ENCODE measurements at regions not wholly inside any gene's neighbourhood (a gene's known extent, or its start where the extent isn't known, plus 50 kb on each side); places are given as distances from the start of the nearest gene placed in this dataset.

DNA sequence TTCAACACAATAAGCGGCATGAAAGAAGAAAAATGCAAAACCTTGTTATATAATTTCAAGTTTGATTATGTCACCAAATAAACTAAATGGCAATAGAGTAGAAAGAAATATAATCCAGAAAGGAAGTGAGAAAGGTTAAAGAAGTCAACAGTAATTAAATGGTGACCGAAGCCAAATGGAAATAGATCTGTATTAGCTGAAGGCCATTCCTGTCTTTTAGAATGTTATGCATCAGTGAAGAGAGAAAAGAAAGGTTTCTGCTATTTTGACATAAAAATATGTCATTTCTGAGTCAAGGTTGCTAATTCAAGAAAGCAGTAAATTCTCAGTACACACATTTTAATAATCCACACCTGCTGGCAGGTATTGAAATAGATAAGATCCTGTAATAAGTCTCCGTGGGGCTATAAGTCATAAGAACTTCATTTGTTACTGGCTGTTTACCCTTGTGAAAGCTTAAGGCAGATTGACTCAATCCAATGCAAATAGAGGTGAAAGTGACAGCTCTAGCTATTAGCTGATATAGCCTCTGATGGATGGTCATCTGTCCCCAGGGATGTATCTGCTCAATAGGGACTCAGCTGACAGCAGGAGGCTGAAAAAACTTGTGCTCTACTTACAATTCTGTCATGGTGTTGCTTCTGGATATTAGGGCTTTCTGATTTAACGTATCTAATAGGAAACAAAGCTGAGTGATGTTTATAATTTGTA is 152.1 kb downstream of the FZD1 start:
- DNase-seq (ENCODE audit: low read depth, low spot score) = no peak
- TF ChIP-seq FOXP2 (optimal IDR thresholded peaks at IDR 0.05; ENCODE audit: control extremely low read depth, extremely low read length, insufficient read depth) = no peak
- TF ChIP-seq POLR2AphosphoS5 (IDR thresholded peaks at IDR 0.05; ENCODE audit: borderline replicate concordance, low read depth, low read length) = no peak
- no peak for TF ChIP-seq EZH2 (IDR thresholded peaks at IDR 0.05)
- Histone ChIP-seq H3K36me3 (ENCODE audit: insufficient read depth, low read length) (no peaks in the 10 kb centered on the region), H3K9me3 (ENCODE audit: low read depth, low read length) (no peaks in the 10 kb centered on the region), H3K27ac (no peak overlapping the region), H3K4me3 (no peak overlapping the region), H3K9ac (ENCODE audit: insufficient read length) (no peak overlapping the region)

DNA sequence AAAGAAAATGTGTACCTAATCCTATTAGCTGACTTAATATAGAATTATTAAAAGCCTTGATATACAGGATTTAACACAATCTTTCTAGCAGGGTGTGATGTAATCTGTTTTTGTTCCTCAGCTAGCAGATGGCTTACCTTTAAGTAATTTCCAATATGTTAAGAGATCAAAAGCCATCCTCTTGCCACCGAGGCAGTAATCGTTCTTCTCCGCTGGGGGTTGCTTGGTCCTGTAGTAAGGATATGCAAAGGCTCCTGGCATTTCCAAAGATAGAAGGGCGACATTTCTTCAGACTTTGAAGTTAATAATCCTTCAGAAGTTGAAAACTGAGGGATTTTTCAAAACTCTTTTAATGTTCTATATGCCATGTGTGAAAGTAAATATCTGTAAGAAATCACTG is 156.4 kb downstream of the FZD1 start:
- Histone ChIP-seq H3K9ac (ENCODE audit: insufficient read length) (no peak overlapping the region), H3K36me3 (ENCODE audit: insufficient read depth, low read length) (no peaks in the 10 kb centered on the region), H3K27ac (no peak overlapping the region), H3K9me3 (ENCODE audit: low read depth, low read length) (no peaks in the 10 kb centered on the region), H3K4me3 (no peak overlapping the region)
- no peak for DNase-seq (ENCODE audit: low read depth, low spot score)
- TF ChIP-seq FOXP2 (optimal IDR thresholded peaks at IDR 0.05; ENCODE audit: control extremely low read depth, extremely low read length, insufficient read depth) = no peak
- no peak for TF ChIP-seq EZH2 (IDR thresholded peaks at IDR 0.05)
- no peak for TF ChIP-seq POLR2AphosphoS5 (IDR thresholded peaks at IDR 0.05; ENCODE audit: borderline replicate concordance, low read depth, low read length)

DNA sequence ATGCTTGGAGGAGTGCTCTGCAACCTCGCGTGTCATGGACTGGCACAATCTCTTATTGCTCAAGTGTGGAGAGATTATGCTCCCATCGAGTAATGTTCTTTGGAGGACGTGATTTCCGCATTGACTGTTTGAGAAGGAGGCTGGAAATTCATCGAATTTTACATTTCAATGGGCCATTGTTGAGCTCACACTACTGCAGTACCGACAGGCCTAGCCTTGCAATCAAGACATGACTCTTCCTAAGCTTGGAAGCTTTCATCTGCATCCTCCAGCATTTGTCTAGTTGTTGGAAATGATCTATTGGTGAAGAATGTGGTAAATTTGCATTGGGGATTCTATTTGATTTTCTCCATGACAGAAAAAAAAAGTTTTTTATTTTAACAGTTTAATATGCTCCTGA is 156.8 kb downstream of the FZD1 start:
- Histone ChIP-seq H3K27ac (no peak overlapping the region), H3K36me3 (ENCODE audit: insufficient read depth, low read length) (no peaks in the 10 kb centered on the region), H3K9ac (ENCODE audit: insufficient read length) (no peak overlapping the region), H3K9me3 (ENCODE audit: low read depth, low read length) (no peaks in the 10 kb centered on the region), H3K4me3 (no peak overlapping the region)
- TF ChIP-seq EZH2 (IDR thresholded peaks at IDR 0.05) (no peak), FOXP2 (optimal IDR thresholded peaks at IDR 0.05; ENCODE audit: control extremely low read depth, extremely low read length, insufficient read depth) (no peak), POLR2AphosphoS5 (IDR thresholded peaks at IDR 0.05; ENCODE audit: borderline replicate concordance, low read depth, low read length) (no peak)
- no peak for DNase-seq (ENCODE audit: low read depth, low spot score)

DNA sequence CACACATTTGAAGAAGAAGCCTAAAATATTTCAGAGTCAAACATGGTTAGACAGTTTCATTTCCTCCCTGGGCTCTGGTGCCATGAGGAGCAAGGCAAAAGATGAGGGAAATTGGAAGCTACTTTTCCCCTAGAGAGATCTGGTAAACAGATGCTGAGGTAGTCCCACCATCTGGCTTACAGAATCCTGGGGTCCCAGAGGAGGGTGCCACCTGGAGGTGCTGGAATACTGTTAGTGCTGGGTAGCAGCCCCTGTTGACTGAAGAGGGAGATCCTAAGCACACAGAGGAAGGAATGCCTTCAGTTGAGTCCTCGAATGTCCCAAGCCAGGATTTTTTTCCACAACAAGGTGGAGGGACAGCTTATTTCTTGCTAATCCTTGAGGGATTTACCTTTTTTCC is 160.1 kb downstream of the FZD1 start:
- Histone ChIP-seq H3K9ac (ENCODE audit: insufficient read length) (no peak overlapping the region), H3K4me3 (no peak overlapping the region), H3K36me3 (ENCODE audit: insufficient read depth, low read length) (no peaks in the 10 kb centered on the region), H3K9me3 (ENCODE audit: low read depth, low read length) (no peaks in the 10 kb centered on the region), H3K27ac (no peak overlapping the region)
- no peak for TF ChIP-seq POLR2AphosphoS5 (IDR thresholded peaks at IDR 0.05; ENCODE audit: borderline replicate concordance, low read depth, low read length)
- TF ChIP-seq EZH2 (IDR thresholded peaks at IDR 0.05) = no peak
- no peak for TF ChIP-seq FOXP2 (optimal IDR thresholded peaks at IDR 0.05; ENCODE audit: control extremely low read depth, extremely low read length, insufficient read depth)
- no peak for DNase-seq (ENCODE audit: low read depth, low spot score)

DNA sequence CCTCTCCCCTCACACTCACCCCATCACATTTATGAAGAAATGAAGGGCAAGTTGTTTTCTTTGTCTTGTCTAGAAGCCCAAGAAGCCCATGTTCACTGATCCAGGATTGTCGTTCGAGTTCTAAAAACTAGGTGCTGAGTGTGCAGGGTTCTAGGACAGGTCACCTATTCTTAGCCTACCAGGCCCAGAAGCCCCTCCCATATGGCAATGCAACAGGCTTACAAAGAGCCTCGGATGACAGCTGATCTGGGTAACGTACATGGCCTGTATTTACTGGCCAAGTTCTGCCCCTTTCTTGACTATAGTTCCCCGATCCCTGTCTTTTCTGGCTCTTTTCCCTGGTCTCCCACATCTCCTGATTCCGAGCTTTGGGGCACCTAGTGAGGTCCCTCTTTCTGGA is 160.9 kb downstream of the FZD1 start:
- no peak overlapping the region for H3K27ac ChIP-seq
- no peak overlapping the region for H3K9ac ChIP-seq (ENCODE audit: insufficient read length)
- no peaks in the 10 kb centered on the region for H3K36me3 ChIP-seq (ENCODE audit: insufficient read depth, low read length)
- H3K4me3 ChIP-seq = no peak overlapping the region
- H3K9me3 ChIP-seq (ENCODE audit: low read depth, low read length) = no peaks in the 10 kb centered on the region
- no peak for TF ChIP-seq FOXP2 (optimal IDR thresholded peaks at IDR 0.05; ENCODE audit: control extremely low read depth, extremely low read length, insufficient read depth)
- TF ChIP-seq EZH2 (IDR thresholded peaks at IDR 0.05) = no peak
- DNase-seq (ENCODE audit: low read depth, low spot score) = no peak

DNA sequence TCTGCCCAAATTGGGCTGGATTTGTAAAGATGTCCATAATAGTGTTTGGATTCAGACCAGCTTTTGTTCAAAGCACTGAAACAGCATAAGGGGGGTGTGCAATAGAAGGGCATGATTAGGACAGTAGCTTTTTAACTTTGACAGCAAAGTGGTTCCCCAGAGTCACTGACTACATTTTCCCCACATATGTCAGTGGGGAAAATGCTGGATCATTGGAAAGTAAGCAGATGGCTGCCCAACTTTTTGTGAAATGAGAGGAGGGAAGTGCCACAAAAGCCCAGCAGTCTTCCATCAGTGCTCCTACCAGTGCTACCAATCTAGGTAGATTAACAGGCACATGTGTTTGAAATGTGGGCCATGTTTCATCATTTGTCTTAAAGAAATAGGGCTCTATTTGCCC is 162.8 kb downstream of the FZD1 start:
- Histone ChIP-seq H3K4me3 (no peak overlapping the region), H3K9me3 (ENCODE audit: low read depth, low read length) (no peaks in the 10 kb centered on the region), H3K27ac (no peak overlapping the region), H3K36me3 (ENCODE audit: insufficient read depth, low read length) (no peaks in the 10 kb centered on the region), H3K9ac (ENCODE audit: insufficient read length) (no peak overlapping the region)
- DNase-seq (ENCODE audit: low read depth, low spot score) = no peak
- TF ChIP-seq POLR2AphosphoS5 (IDR thresholded peaks at IDR 0.05; ENCODE audit: borderline replicate concordance, low read depth, low read length) (no peak), FOXP2 (optimal IDR thresholded peaks at IDR 0.05; ENCODE audit: control extremely low read depth, extremely low read length, insufficient read depth) (no peak), EZH2 (IDR thresholded peaks at IDR 0.05) (no peak)

DNA sequence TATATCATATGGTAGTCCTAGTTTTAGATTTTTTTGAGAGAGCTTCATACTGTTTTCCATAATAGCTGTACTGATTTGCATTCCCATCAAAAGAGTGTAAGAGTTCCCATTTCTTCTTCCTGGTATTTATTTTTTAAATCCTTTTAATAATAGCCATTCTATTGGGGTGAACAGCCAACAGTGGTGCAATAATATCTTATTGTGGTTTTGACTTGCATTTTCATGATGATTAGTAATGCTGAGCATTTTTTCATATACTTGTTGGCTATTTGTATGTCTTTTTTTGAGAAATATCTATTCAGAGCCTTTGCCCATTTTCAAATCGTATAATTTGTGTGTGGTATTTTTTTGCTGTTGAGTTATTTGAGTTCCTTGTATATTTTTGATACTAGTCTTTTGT is 167.4 kb downstream of the FZD1 start:
- Histone ChIP-seq H3K36me3 (ENCODE audit: insufficient read depth, low read length) (no peaks in the 10 kb centered on the region), H3K4me3 (no peak overlapping the region), H3K9me3 (ENCODE audit: low read depth, low read length) (no peaks in the 10 kb centered on the region), H3K9ac (ENCODE audit: insufficient read length) (no peak overlapping the region), H3K27ac (no peak overlapping the region)
- TF ChIP-seq EZH2 (IDR thresholded peaks at IDR 0.05) = no peak
- TF ChIP-seq POLR2AphosphoS5 (IDR thresholded peaks at IDR 0.05; ENCODE audit: borderline replicate concordance, low read depth, low read length) = no peak
- TF ChIP-seq FOXP2 (optimal IDR thresholded peaks at IDR 0.05; ENCODE audit: control extremely low read depth, extremely low read length, insufficient read depth) = no peak
- DNase-seq (ENCODE audit: low read depth, low spot score) = no peak

DNA sequence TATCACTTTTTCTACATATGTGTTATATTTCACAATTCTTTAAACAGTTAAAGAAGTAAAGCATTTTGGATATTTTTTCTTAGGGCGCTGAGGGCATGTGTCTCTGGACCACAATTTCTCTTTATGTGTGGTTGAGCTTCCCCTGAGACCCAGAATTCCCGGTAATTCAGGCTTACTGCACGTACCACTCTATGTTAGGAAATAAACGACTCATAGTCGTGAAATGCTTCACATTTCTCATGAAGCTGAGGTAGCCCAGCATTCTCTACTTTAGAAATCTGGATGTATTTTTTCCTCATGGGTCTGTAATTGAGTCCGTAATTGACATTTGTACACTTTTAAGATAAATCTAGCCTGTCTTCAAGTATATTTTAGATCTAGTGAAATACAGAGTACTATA is 170.6 kb downstream of the FZD1 start:
- Histone ChIP-seq H3K9ac (ENCODE audit: insufficient read length) (no peak overlapping the region), H3K9me3 (ENCODE audit: low read depth, low read length) (no peaks in the 10 kb centered on the region), H3K4me3 (no peak overlapping the region), H3K27ac (no peak overlapping the region), H3K36me3 (ENCODE audit: insufficient read depth, low read length) (no peaks in the 10 kb centered on the region)
- DNase-seq (ENCODE audit: low read depth, low spot score) = no peak
- no peak for TF ChIP-seq FOXP2 (optimal IDR thresholded peaks at IDR 0.05; ENCODE audit: control extremely low read depth, extremely low read length, insufficient read depth)
- TF ChIP-seq POLR2AphosphoS5 (IDR thresholded peaks at IDR 0.05; ENCODE audit: borderline replicate concordance, low read depth, low read length) = no peak
- TF ChIP-seq EZH2 (IDR thresholded peaks at IDR 0.05) = no peak

Measured in SK-N-MC (cell line).